SK-N-SH (cell line): ENCODE measurements at regions not wholly inside any gene's neighbourhood (a gene's known extent, or its start where the extent isn't known, plus 50 kb on each side); places are given as distances from the start of the nearest gene placed in this dataset.
"Not testable (repeated sequence)": the region's sequence is repeated elsewhere in the genome, so short reads cannot be mapped to it uniquely, and the experiment has no call there.

Experiments used
- CHD2 ChIP-seq: fragments of 150-350 bp; IDR thresholded peaks from 2 replicates; pipeline ENCODE4 v1.6.1; 2018; ENCODE audit warnings: low read length; ENCODE audit not compliant: partially characterized antibody
- CTCF ChIP-seq: fragments of 200-600 bp; sonication (generic); IDR thresholded peaks from 2 replicates; pipeline ENCODE4 v1.6.1; 2017; ENCODE audit warnings: antibody characterized with exemption, mild to moderate bottlenecking, moderate library complexity
- ELF1 ChIP-seq: IDR thresholded peaks from 2 replicates; pipeline ENCODE4 v1.4.0; 2012
- POLR2AphosphoS5 ChIP-seq: IDR thresholded peaks from 2 replicates; pipeline ENCODE4 v1.6.1; 2012; ENCODE audit warnings: low read depth, low read length

- TF ChIP-seq CTCF, ELF1, POLR2AphosphoS5, CHD2: not testable (repeated sequence)
These were observed 584.2 kb downstream of the CWH43 start for GRCh38 chr4:49570248-49570647.
